ENCODE measurements at regions not wholly inside any gene's neighbourhood (a gene's known extent, or its start where the extent isn't known, plus 50 kb on each side); places are given as distances from the start of the nearest gene placed in this dataset.

DNA sequence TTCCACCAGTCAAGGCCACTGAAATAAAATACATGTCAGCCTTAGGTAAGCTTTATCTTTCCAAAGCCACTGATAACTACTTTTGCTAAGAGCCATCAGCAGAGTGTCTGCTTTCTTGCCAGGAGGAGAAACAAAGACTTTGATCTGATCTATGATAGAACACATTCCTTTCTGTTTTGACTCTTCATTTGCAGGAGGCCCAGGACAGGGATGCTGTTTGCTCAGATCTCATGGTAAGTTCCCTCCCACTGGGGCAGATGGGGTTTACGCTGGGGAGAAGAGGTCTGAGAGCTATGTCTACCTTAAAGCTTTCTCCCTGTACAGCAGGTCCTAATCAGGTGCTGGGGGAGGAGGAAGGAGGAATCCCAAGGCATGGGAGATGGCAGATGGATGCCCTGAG, 497.6 kb downstream of the NTRK2 start:
- TF ChIP-seq CTCF (conservative IDR thresholded peaks at IDR 0.05; ENCODE audit: low read length): no peak
- TF ChIP-seq EZH2phosphoT487 (IDR thresholded peaks at IDR 0.05; ENCODE audit: borderline replicate concordance): no peak

Data from Loucy (cell line).